ENCODE measurements at regions not wholly inside any gene's neighbourhood (a gene's known extent, or its start where the extent isn't known, plus 50 kb on each side); places are given as distances from the start of the nearest gene placed in this dataset.

- TF ChIP-seq CTCF (IDR thresholded peaks at IDR 0.05) (no peak), POLR2A (IDR thresholded peaks at IDR 0.05) (no peak), POLR2AphosphoS5 (IDR thresholded peaks at IDR 0.05) (no peak), EP300 (IDR thresholded peaks at IDR 0.05) (no peak)
Observed at GRCh38 chr9:105959531-105959930, 265.2 kb downstream of the TMEM38B start.
